Ectodermal cell (in vitro differentiated cells): ENCODE measurements at regions not wholly inside any gene's neighbourhood (a gene's known extent, or its start where the extent isn't known, plus 50 kb on each side); places are given as distances from the start of the nearest gene placed in this dataset.

Source experiments
- H3K27ac ChIP-seq: 2 replicates; pipeline ENCODE4 v1.7.0; 2013; ENCODE audit warnings: mild to moderate bottlenecking, low read depth, low read length; ENCODE audit not compliant: insufficient read depth, poor library complexity, severe bottlenecking
- H3K27me3 ChIP-seq: 2 replicates; pipeline ENCODE4 v1.7.0; 2013; ENCODE audit warnings: mild to moderate bottlenecking, low read length; ENCODE audit not compliant: insufficient read depth, control insufficient read depth, poor library complexity, severe bottlenecking
- H3K36me3 ChIP-seq: one replicate; pipeline ENCODE4 v1.7.0; 2013; ENCODE audit warnings: low read length; ENCODE audit not compliant: control insufficient read depth, insufficient read depth
- H3K4me1 ChIP-seq: one replicate; pipeline ENCODE4 v1.7.0; 2013; ENCODE audit warnings: low read length; ENCODE audit not compliant: control insufficient read depth, insufficient read depth
- H3K4me3 ChIP-seq: 2 replicates; pipeline ENCODE4 v1.7.0; 2013; ENCODE audit warnings: low read depth, low read length, control low read depth; ENCODE audit not compliant: insufficient read depth
- H3K9me3 ChIP-seq: 2 replicates; pipeline ENCODE4 v1.7.0; 2013; ENCODE audit warnings: mild to moderate bottlenecking, low read length, moderate library complexity; ENCODE audit not compliant: control insufficient read depth
- WGBS, 2 experiments: methylation state at CpG; one replicate each; pipeline ENCODE4 v1.1.7; 2013; ENCODE audit warnings: missing lambda C conversion rate in 2 of 2; 5-methylcytosine and 5-hydroxymethylcytosine counted together

- WGBS, 2 experiments: 90 to 95% methylated on average over 4 of the region's 4 CpGs
- Histone ChIP-seq H3K27ac (no peak overlapping the region), H3K9me3 (no peaks in the 10 kb centered on the region), H3K36me3 (no peaks in the 10 kb centered on the region), H3K4me1 (no peaks in the 10 kb centered on the region), H3K4me3 (no peak overlapping the region), H3K27me3 (no peaks in the 10 kb centered on the region)
Observed at GRCh38 chr2:82839036-82839435, 1620.0 kb downstream of the SUCLG1 start.

- WGBS, 2 experiments: 89 to 93% methylated on average over 3 of the region's 3 CpGs
- no peaks in the 10 kb centered on the region for H3K4me1 ChIP-seq
Observed at GRCh38 chr2:82837588-82838304, 1621.3 kb downstream of the SUCLG1 start.

GRCh38 chr2:82834893-82835292 is 1624.2 kb downstream of the SUCLG1 start:
- Histone ChIP-seq H3K9me3 (no peaks in the 10 kb centered on the region), H3K27me3 (no peaks in the 10 kb centered on the region), H3K4me3 (no peak overlapping the region), H3K27ac (no peak overlapping the region), H3K36me3 (no peaks in the 10 kb centered on the region), H3K4me1 (no peaks in the 10 kb centered on the region)
- 100% methylated on average over 1 of the region's 1 CpG; no CpG with 5 or more reads in 1 of the 2 experiments for WGBS, 2 experiments

More at GRCh38 chr2:82837588-82838304, 1621.3 kb downstream of the SUCLG1 start:
- Histone ChIP-seq H3K27me3 (no peaks in the 10 kb centered on the region), H3K4me3 (no peak overlapping the region), H3K36me3 (no peaks in the 10 kb centered on the region), H3K9me3 (no peaks in the 10 kb centered on the region), H3K27ac (no peak overlapping the region)

- H3K4me1 ChIP-seq: no peaks in the 10 kb centered on the region
- H3K27me3 ChIP-seq: no peaks in the 10 kb centered on the region
- no peaks in the 10 kb centered on the region for H3K9me3 ChIP-seq
- H3K36me3 ChIP-seq: no peaks in the 10 kb centered on the region
- 97 to 100% methylated on average over 1 of the region's 2 CpGs for WGBS, 2 experiments
- no peak overlapping the region for H3K27ac ChIP-seq
- no peak overlapping the region for H3K4me3 ChIP-seq
Observed at GRCh38 chr2:82827426-82827825, 1631.7 kb downstream of the SUCLG1 start.

- Histone ChIP-seq H3K4me1 (no peaks in the 10 kb centered on the region), H3K27ac (no peak overlapping the region), H3K9me3 (no peaks in the 10 kb centered on the region), H3K27me3 (no peaks in the 10 kb centered on the region), H3K4me3 (no peak overlapping the region), H3K36me3 (no peaks in the 10 kb centered on the region)
- WGBS, 2 experiments: 92 to 94% methylated on average over 1 of the region's 2 CpGs
Observed at GRCh38 chr2:82826437-82826836, 1632.6 kb downstream of the SUCLG1 start.

GRCh38 chr2:82825410-82826090 is 1633.5 kb downstream of the SUCLG1 start:
- H3K4me3 ChIP-seq: no peak overlapping the region
- H3K27me3 ChIP-seq: no peaks in the 10 kb centered on the region
- no peaks in the 10 kb centered on the region for H3K9me3 ChIP-seq
- H3K36me3 ChIP-seq: no peaks in the 10 kb centered on the region
- no peak overlapping the region for H3K27ac ChIP-seq
- no peaks in the 10 kb centered on the region for H3K4me1 ChIP-seq
- WGBS, 2 experiments: 93% methylated on average over 7 to 8 of the region's 8 CpGs

- no peaks in the 10 kb centered on the region for H3K9me3 ChIP-seq
- 100% methylated on average over 1 of the region's 1 CpG; no CpG with 5 or more reads in 1 of the 2 experiments for WGBS, 2 experiments
Observed at GRCh38 chr2:82823892-82824291, 1635.2 kb downstream of the SUCLG1 start.

GRCh38 chr2:82819951-82820350 is 1639.1 kb downstream of the SUCLG1 start:
- Histone ChIP-seq H3K4me3 (no peak overlapping the region), H3K9me3 (no peaks in the 10 kb centered on the region), H3K36me3 (no peaks in the 10 kb centered on the region), H3K27me3 (no peaks in the 10 kb centered on the region), H3K4me1 (no peaks in the 10 kb centered on the region), H3K27ac (no peak overlapping the region)
- 94% methylated on average over 10 of the region's 10 CpGs for WGBS, 2 experiments

More at GRCh38 chr2:82823892-82824291, 1635.2 kb downstream of the SUCLG1 start:
- Histone ChIP-seq H3K27me3 (no peaks in the 10 kb centered on the region), H3K4me3 (no peak overlapping the region), H3K36me3 (no peaks in the 10 kb centered on the region), H3K4me1 (no peaks in the 10 kb centered on the region), H3K27ac (no peak overlapping the region)

- no peak overlapping the region for H3K4me3 ChIP-seq
- no CpG with 5 or more reads among the region's 1 CpG for WGBS, 2 experiments
- H3K27me3 ChIP-seq: no peaks in the 10 kb centered on the region
- no peaks in the 10 kb centered on the region for H3K4me1 ChIP-seq
- no peaks in the 10 kb centered on the region for H3K9me3 ChIP-seq
- no peak overlapping the region for H3K27ac ChIP-seq
- H3K36me3 ChIP-seq: no peaks in the 10 kb centered on the region
Observed at GRCh38 chr2:82814146-82814545, 1644.9 kb downstream of the SUCLG1 start.

- Histone ChIP-seq H3K27me3 (no peaks in the 10 kb centered on the region), H3K4me3 (no peak overlapping the region), H3K36me3 (no peaks in the 10 kb centered on the region), H3K9me3 (no peaks in the 10 kb centered on the region), H3K4me1 (no peaks in the 10 kb centered on the region), H3K27ac (no peak overlapping the region)
- 80% methylated on average over 1 of the region's 1 CpG; no CpG with 5 or more reads in 1 of the 2 experiments for WGBS, 2 experiments
Observed at GRCh38 chr2:82811946-82812345, 1647.1 kb downstream of the SUCLG1 start.
